ENCODE measurements at regions not wholly inside any gene's neighbourhood (a gene's known extent, or its start where the extent isn't known, plus 50 kb on each side); places are given as distances from the start of the nearest gene placed in this dataset.

GRCh38 chr7:54967377-54967776 lies 51.4 kb upstream of the EGFR start:
- DNase-seq (ENCODE audit: low read depth in 2 of 2): peak in 1 of 2 donors; percentile 48
- no peak overlapping the region for H3K9ac ChIP-seq (ENCODE audit: insufficient read depth, low read length)
- no peaks in the 10 kb centered on the region for H3K79me2 ChIP-seq (ENCODE audit: control insufficient read depth, insufficient read depth, low read length)

DNA sequence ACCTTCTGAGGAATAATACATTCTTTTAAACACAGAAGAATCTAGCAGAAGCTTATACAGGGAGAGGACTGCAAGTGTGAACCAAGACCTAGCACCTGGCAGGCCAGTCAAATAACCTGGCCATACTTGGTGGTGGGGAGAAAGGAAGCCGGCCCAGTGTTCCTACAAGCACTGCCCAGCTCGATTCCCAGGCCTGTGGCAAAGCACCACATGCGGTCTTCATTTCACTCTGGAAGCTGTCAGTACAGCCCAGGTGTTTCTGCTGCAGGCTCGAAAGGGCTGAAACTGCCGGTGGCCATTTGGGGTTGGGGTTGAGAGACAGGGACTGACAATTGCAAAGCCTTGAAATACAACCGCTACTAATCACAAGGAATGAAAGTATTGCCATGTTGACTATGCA lies 50.8 kb upstream of the EGFR start:
- Histone ChIP-seq H3K27me3 (ENCODE audit: control insufficient read depth, insufficient read depth, low read length) (no peaks in the 10 kb centered on the region), H4K20me1 (ENCODE audit: control insufficient read depth, extremely low read depth, insufficient read depth, low read length) (no peaks in the 10 kb centered on the region), H3K4me2 (ENCODE audit: extremely low read depth, insufficient read depth, low read length) (no peak overlapping the region), H3K9me3 (ENCODE audit: control insufficient read depth, insufficient read depth, low read depth, low read length) (no peaks in the 10 kb centered on the region), H3K9ac (ENCODE audit: insufficient read depth, low read length) (no peak overlapping the region), H3K4me3 (replicated peaks in 1 of 4; ENCODE audit: control extremely low read depth in 1 of 4, insufficient read depth in 1 of 4, low read depth in 3 of 4, low read length in 4 of 4) (no peak overlapping the region), H2AFZ (ENCODE audit: low read length) (no peak overlapping the region), H3K4me1 (ENCODE audit: control insufficient read depth, extremely low read depth, insufficient read depth, low read length) (no peaks in the 10 kb centered on the region), H3K36me3 (ENCODE audit: control insufficient read depth, insufficient read depth, low read length) (no peaks in the 10 kb centered on the region), H3K79me2 (ENCODE audit: control insufficient read depth, insufficient read depth, low read length) (no peaks in the 10 kb centered on the region), H3K27ac (ENCODE audit: insufficient read depth, low read length) (no peak overlapping the region)
- no peak for TF ChIP-seq CTCF (conservative IDR thresholded peaks at IDR 0.05 in 1 of 2, IDR thresholded peaks at IDR 0.05 in 1 of 2; ENCODE audit: low read depth in 1 of 2, low read length in 2 of 2)
- no peak for TF ChIP-seq EZH2 (IDR thresholded peaks at IDR 0.05; ENCODE audit: low read length, missing control alignments)
- no peak for DNase-seq (ENCODE audit: low read depth in 2 of 2)

More at GRCh38 chr7:54967377-54967776, 51.4 kb upstream of the EGFR start:
- Histone ChIP-seq H3K4me1 (ENCODE audit: control insufficient read depth, extremely low read depth, insufficient read depth, low read length) (no peaks in the 10 kb centered on the region), H3K27ac (ENCODE audit: insufficient read depth, low read length) (no peak overlapping the region), H3K27me3 (ENCODE audit: control insufficient read depth, insufficient read depth, low read length) (no peaks in the 10 kb centered on the region), H3K4me3 (replicated peaks in 1 of 4; ENCODE audit: control extremely low read depth in 1 of 4, insufficient read depth in 1 of 4, low read depth in 3 of 4, low read length in 4 of 4) (no peak overlapping the region), H2AFZ (ENCODE audit: low read length) (no peak overlapping the region), H4K20me1 (ENCODE audit: control insufficient read depth, extremely low read depth, insufficient read depth, low read length) (no peaks in the 10 kb centered on the region), H3K36me3 (ENCODE audit: control insufficient read depth, insufficient read depth, low read length) (no peaks in the 10 kb centered on the region), H3K9me3 (ENCODE audit: control insufficient read depth, insufficient read depth, low read depth, low read length) (no peaks in the 10 kb centered on the region), H3K4me2 (ENCODE audit: extremely low read depth, insufficient read depth, low read length) (no peak overlapping the region)
- no peak for TF ChIP-seq EZH2 (IDR thresholded peaks at IDR 0.05; ENCODE audit: low read length, missing control alignments)
- no peak for TF ChIP-seq CTCF (conservative IDR thresholded peaks at IDR 0.05 in 1 of 2, IDR thresholded peaks at IDR 0.05 in 1 of 2; ENCODE audit: low read depth in 1 of 2, low read length in 2 of 2)

Data from fibroblast of lung (primary cell).